ENCODE measurements at regions not wholly inside any gene's neighbourhood (a gene's known extent, or its start where the extent isn't known, plus 50 kb on each side); places are given as distances from the start of the nearest gene placed in this dataset.

DNA sequence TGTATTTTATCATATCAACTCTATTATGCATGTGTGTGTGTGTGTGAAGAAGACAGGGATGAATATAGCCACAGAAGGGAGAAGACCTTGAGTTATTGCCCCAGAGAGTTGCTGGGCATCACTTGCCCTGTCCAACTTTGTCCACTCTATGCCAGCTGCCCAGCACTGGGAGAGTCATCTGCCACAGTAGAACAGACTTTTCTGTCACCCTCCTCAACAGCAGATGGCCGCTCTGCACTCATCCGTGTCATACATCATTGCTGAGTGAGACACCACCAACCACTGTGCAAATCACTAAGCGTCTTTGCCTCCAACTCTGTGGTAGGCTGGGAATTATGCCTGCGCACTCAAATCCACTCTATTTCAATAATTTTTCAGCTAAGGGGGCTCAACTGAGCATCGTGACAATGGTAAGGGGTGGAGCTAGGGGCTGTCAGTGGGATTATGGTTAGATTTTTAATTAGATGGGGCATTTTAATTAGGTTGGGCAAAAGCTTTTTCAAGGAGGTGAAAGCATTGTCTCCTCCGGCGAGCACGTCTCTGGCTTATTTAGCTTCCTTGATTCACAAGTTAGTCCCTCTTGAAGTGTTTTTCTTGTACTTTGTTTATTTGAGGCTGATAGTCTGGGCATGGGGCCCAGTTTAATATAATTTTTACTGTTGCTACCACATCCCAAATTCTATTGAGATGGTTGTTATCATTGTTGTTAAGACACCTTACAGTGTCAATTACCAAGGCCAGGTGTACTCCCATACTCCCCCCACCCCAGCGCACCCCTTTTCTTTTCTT lies 100.1 kb upstream of the KLF3 start:
- TF ChIP-seq, protein P1, sequence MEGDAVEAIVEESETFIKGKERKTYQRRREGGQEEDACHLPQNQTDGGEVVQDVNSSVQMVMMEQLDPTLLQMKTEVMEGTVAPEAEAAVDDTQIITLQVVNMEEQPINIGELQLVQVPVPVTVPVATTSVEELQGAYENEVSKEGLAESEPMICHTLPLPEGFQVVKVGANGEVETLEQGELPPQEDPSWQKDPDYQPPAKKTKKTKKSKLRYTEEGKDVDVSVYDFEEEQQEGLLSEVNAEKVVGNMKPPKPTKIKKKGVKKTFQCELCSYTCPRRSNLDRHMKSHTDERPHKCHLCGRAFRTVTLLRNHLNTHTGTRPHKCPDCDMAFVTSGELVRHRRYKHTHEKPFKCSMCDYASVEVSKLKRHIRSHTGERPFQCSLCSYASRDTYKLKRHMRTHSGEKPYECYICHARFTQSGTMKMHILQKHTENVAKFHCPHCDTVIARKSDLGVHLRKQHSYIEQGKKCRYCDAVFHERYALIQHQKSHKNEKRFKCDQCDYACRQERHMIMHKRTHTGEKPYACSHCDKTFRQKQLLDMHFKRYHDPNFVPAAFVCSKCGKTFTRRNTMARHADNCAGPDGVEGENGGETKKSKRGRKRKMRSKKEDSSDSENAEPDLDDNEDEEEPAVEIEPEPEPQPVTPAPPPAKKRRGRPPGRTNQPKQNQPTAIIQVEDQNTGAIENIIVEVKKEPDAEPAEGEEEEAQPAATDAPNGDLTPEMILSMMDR (IDR thresholded peaks at IDR 0.05) = no peak
- DNase-seq (ENCODE audit: low spot score) = no peak
- ATAC-seq (ENCODE audit: low FRiP score) = no peak

DNA sequence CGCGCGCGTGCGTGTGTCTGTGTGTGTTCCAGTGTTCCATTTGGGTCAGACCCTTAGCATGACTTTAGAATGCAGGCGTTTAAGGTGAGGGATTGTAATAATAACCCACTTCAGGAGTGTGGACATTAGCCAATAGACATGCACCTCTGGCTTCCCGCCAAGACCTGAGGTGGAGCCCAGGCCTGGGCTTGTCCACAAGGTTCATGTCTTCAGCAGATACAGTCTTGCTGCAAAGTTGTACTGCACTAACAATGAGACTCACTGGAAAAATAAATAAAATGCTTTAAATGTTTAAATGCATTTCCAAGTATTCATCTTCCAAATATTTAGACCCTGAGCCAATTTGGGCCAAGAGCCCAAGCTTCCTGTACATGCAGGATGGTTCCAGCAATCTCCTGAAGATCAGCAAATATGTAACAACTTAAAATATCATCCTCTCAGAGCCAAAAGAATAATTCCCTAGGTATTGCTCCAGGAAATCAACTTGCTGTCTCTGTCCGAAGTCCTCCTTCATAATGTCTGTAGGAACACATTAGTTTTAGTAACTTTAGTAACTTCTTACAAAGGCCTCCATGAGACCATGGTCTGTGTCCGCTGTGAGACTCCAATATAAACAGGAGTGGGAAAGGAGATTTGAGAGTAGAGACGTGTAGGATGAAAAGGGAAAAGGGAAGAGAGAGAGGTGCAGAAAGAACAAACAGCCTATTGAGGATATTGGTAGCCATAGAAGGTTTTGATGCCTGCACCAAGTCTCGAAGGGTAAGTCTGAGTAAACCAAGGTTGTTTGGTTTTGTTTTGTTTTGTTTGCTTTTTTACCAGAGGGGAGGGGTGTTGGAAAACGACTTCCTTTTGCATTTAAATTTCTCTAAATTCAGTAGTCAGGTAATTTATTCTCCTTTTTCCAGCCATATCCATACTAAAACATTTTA lies 98.5 kb upstream of the KLF3 start:
- TF ChIP-seq, protein P1 (IDR thresholded peaks at IDR 0.05) = no peak
- ATAC-seq (ENCODE audit: low FRiP score) (peak; percentile 23), DNase-seq (ENCODE audit: low spot score) (no peak)

GRCh38 chr4:38566806-38567398 lies 97.1 kb upstream of the KLF3 start:
- TF ChIP-seq, protein P1 (IDR thresholded peaks at IDR 0.05) = no peak
- DNase-seq (ENCODE audit: low spot score) (no peak), ATAC-seq (ENCODE audit: low FRiP score) (no peak)

DNA sequence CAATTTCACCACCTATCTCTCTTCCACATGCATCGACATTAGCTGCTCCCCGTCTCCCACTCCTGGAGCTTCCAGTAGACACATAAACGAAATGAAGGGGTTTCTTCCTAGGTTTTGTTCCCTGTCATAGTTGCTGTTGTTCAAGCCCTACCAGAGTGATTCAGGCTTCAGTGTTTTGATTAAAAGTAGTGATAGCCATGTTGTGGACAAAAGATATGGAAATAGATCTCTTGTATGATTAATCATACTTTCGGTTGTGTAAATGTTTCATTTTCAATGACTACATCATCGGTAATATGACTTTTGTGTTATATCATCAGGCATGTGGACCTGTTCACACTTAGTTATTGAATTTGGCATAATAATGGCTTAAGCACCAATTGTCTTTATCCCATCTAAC lies 96.5 kb upstream of the KLF3 start:
- ATAC-seq (ENCODE audit: low FRiP score) (no peak), DNase-seq (ENCODE audit: low spot score) (no peak)
- TF ChIP-seq, protein P1 (IDR thresholded peaks at IDR 0.05) = no peak

- ATAC-seq (ENCODE audit: low FRiP score) (no peak), DNase-seq (ENCODE audit: low spot score) (no peak)
- TF ChIP-seq, protein P1 (IDR thresholded peaks at IDR 0.05) = no peak
These were observed 95.2 kb upstream of the KLF3 start for GRCh38 chr4:38568768-38569167.

DNA sequence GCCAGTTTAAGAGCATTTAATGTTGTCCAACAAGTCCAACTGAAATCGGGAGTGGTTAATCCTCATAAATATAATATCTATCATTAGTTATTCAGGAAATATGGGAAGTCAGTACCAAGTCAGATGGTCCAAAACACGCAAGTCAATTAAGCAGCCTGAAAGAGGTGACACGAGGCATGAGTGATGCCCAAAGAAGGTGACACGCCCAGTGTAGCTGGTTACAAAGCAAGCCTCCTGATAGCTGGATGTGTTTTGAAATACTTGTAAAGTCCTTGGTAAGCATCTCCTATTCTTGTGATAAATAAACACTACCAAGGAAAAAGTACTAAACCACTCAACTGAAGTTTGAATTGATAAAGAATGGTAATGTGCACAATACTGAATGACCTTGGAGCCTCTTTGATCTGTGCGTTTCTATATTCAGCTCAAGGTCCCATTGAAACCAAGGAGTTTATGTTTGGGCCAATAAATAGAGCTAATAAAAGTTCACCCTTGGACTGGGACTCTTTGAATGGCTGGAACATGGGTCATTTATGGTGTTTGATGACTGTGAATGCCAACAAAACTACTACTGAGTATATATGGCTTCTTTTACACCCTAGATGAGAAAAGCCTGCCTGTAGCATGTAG lies 93.2 kb upstream of the KLF3 start:
- DNase-seq (ENCODE audit: low spot score) (no peak), ATAC-seq (ENCODE audit: low FRiP score) (no peak)
- TF ChIP-seq, protein P1 (IDR thresholded peaks at IDR 0.05) = no peak
